ENCODE measurements at regions not wholly inside any gene's neighbourhood (a gene's known extent, or its start where the extent isn't known, plus 50 kb on each side); places are given as distances from the start of the nearest gene placed in this dataset.

- H3K4me3 ChIP-seq (ENCODE audit: low read length): no peak overlapping the region
- no peaks in the 10 kb centered on the region for H3K27me3 ChIP-seq (ENCODE audit: control insufficient read depth, insufficient read depth, low read length)
- no peak overlapping the region for H3K27ac ChIP-seq (ENCODE audit: low read depth, low read length)
- H3K9ac ChIP-seq (ENCODE audit: low read length): no peak overlapping the region
- no peaks in the 10 kb centered on the region for H3K36me3 ChIP-seq (ENCODE audit: control insufficient read depth, insufficient read depth, low read length)
- no peaks in the 10 kb centered on the region for H3K4me1 ChIP-seq (ENCODE audit: control insufficient read depth, insufficient read depth, low read length)
These were observed 1025.0 kb downstream of the ZPLD1 start for GRCh38 chr3:103459815-103460214.

GRCh38 chr3:103470498-103470897, 1035.7 kb downstream of the ZPLD1 start:
- H3K36me3 ChIP-seq (ENCODE audit: control insufficient read depth, insufficient read depth, low read length): no peaks in the 10 kb centered on the region
- no peak overlapping the region for H3K4me3 ChIP-seq (ENCODE audit: low read length)
- H3K9ac ChIP-seq (ENCODE audit: low read length): no peak overlapping the region
- no peak overlapping the region for H3K27ac ChIP-seq (ENCODE audit: low read depth, low read length)
- H3K4me1 ChIP-seq (ENCODE audit: control insufficient read depth, insufficient read depth, low read length): no peaks in the 10 kb centered on the region
- H3K27me3 ChIP-seq (ENCODE audit: control insufficient read depth, insufficient read depth, low read length): no peaks in the 10 kb centered on the region

DNA sequence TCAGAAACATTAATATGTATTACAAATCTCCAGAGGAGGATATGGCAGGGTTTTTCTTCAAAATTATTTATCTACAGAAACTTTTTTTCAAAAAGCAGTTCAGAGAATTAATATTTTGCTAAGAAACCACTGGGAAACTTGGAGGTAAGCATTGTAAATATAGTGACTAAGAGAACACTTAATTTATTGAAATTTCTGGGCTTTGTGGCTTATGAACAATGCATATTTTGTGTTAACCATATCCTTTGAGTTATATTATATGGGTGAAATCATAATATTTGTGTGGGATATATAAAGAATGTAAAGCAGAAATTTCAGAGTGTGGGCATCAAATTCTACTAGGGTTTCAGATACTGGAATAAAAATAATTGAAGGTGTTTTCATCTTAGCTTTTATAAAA, 1059.2 kb downstream of the ZPLD1 start:
- Histone ChIP-seq H3K27ac (ENCODE audit: low read depth, low read length) (no peak overlapping the region), H3K36me3 (ENCODE audit: control insufficient read depth, insufficient read depth, low read length) (no peaks in the 10 kb centered on the region), H3K4me1 (ENCODE audit: control insufficient read depth, insufficient read depth, low read length) (no peaks in the 10 kb centered on the region), H3K27me3 (ENCODE audit: control insufficient read depth, insufficient read depth, low read length) (no peaks in the 10 kb centered on the region), H3K4me3 (ENCODE audit: low read length) (no peak overlapping the region), H3K9ac (ENCODE audit: low read length) (no peak overlapping the region)

- Histone ChIP-seq H3K4me3 (ENCODE audit: low read length) (no peak overlapping the region), H3K27me3 (ENCODE audit: control insufficient read depth, insufficient read depth, low read length) (no peaks in the 10 kb centered on the region), H3K36me3 (ENCODE audit: control insufficient read depth, insufficient read depth, low read length) (no peaks in the 10 kb centered on the region), H3K27ac (ENCODE audit: low read depth, low read length) (no peak overlapping the region), H3K4me1 (ENCODE audit: control insufficient read depth, insufficient read depth, low read length) (no peaks in the 10 kb centered on the region), H3K9ac (ENCODE audit: low read length) (no peak overlapping the region)
These were observed 1059.7 kb downstream of the ZPLD1 start for GRCh38 chr3:103494512-103494911.

DNA sequence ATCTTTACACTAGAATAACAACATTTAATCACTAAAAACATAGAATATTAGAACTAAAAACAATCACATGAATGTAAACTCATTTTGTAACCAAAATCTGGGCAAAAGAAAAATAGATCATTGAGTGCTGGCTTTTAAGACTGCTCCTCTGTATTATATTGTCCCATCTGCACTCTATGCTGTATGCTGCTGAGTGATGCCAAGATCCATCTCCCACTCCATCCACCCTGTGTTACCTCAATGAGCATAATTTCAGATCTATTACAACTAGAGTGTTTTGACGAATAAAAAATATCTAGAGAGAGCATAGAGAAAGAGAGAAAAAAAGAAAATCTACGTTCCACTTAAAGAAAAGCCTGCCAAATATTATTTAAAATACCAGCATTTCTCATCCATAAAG, 1060.4 kb downstream of the ZPLD1 start:
- H3K9ac ChIP-seq (ENCODE audit: low read length): no peak overlapping the region
- H3K27ac ChIP-seq (ENCODE audit: low read depth, low read length): no peak overlapping the region
- H3K4me1 ChIP-seq (ENCODE audit: control insufficient read depth, insufficient read depth, low read length): no peaks in the 10 kb centered on the region
- no peak overlapping the region for H3K4me3 ChIP-seq (ENCODE audit: low read length)
- H3K36me3 ChIP-seq (ENCODE audit: control insufficient read depth, insufficient read depth, low read length): no peaks in the 10 kb centered on the region
- H3K27me3 ChIP-seq (ENCODE audit: control insufficient read depth, insufficient read depth, low read length): no peaks in the 10 kb centered on the region

- H3K4me3 ChIP-seq (ENCODE audit: low read length): no peak overlapping the region
- no peaks in the 10 kb centered on the region for H3K4me1 ChIP-seq (ENCODE audit: control insufficient read depth, insufficient read depth, low read length)
- H3K27me3 ChIP-seq (ENCODE audit: control insufficient read depth, insufficient read depth, low read length): no peaks in the 10 kb centered on the region
- H3K27ac ChIP-seq (ENCODE audit: low read depth, low read length): no peak overlapping the region
- H3K9ac ChIP-seq (ENCODE audit: low read length): no peak overlapping the region
- H3K36me3 ChIP-seq (ENCODE audit: control insufficient read depth, insufficient read depth, low read length): no peaks in the 10 kb centered on the region
These were observed 1064.5 kb downstream of the ZPLD1 start for GRCh38 chr3:103499132-103499900.

DNA sequence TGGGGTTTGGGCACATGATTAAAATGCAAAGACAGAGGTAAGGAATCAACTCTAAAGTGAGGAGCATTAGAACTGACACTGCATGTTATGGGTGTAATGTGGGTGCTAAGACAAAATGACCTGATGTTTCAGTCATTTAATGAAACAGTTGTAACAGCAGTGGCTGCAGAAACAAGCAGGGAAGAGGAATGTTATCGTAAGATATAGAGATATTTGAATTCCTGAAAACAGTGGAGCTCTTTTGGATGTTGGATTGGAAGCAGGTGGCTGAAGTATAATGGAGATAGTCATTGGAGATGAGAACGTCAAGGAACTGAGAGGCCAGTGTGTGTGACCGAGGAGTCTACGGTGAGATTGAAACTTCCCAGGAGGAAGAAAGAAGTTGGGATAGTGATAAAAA, 1065.2 kb downstream of the ZPLD1 start:
- Histone ChIP-seq H3K27me3 (ENCODE audit: control insufficient read depth, insufficient read depth, low read length) (no peaks in the 10 kb centered on the region), H3K27ac (ENCODE audit: low read depth, low read length) (no peak overlapping the region), H3K4me3 (ENCODE audit: low read length) (no peak overlapping the region), H3K36me3 (ENCODE audit: control insufficient read depth, insufficient read depth, low read length) (no peaks in the 10 kb centered on the region), H3K9ac (ENCODE audit: low read length) (no peak overlapping the region), H3K4me1 (ENCODE audit: control insufficient read depth, insufficient read depth, low read length) (no peaks in the 10 kb centered on the region)

DNA sequence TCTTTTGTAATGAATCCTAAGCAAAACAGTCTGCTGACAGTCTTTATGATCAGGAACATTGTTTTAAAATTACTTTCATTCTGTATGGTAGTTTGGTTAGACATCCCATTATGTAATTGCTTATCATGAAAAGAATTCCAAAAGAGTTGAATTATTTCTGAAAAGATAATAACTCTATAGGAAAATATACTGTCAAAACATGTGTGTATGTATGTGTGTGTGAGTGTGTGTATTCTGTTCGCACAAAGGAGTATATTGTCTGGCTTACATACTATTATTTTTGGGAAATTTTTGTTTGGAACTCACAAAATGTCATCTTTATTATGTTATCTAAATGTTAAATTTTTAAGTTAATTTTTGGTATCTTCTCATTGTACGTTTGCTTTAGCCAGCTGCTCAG, 1075.9 kb downstream of the ZPLD1 start:
- H3K9ac ChIP-seq (ENCODE audit: low read length): no peak overlapping the region
- H3K4me3 ChIP-seq (ENCODE audit: low read length): no peak overlapping the region
- H3K27me3 ChIP-seq (ENCODE audit: control insufficient read depth, insufficient read depth, low read length): no peaks in the 10 kb centered on the region
- H3K27ac ChIP-seq (ENCODE audit: low read depth, low read length): no peak overlapping the region
- H3K4me1 ChIP-seq (ENCODE audit: control insufficient read depth, insufficient read depth, low read length): no peaks in the 10 kb centered on the region
- no peaks in the 10 kb centered on the region for H3K36me3 ChIP-seq (ENCODE audit: control insufficient read depth, insufficient read depth, low read length)

DNA sequence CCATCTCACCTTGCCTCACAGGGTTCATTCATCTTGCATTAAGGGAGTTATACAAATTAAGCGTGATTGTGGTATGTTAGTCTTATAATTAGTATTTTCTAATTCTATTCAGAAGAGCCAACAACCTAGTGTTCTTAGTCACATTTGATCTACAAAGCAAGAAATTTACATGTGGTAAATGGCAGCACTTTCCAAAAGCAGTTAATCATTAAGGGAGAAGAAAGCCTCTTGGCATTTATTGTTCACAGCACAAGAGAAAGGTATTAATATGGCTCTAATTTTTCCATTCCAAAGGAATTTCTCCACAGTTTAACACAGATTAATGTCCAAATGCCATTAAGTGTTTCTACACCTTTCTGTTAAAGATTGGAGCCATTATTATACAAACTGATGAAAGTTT, 1077.1 kb downstream of the ZPLD1 start:
- no peaks in the 10 kb centered on the region for H3K4me1 ChIP-seq (ENCODE audit: control insufficient read depth, insufficient read depth, low read length)
- no peaks in the 10 kb centered on the region for H3K36me3 ChIP-seq (ENCODE audit: control insufficient read depth, insufficient read depth, low read length)
- no peak overlapping the region for H3K4me3 ChIP-seq (ENCODE audit: low read length)
- H3K9ac ChIP-seq (ENCODE audit: low read length): no peak overlapping the region
- no peak overlapping the region for H3K27ac ChIP-seq (ENCODE audit: low read depth, low read length)
- H3K27me3 ChIP-seq (ENCODE audit: control insufficient read depth, insufficient read depth, low read length): no peaks in the 10 kb centered on the region

GRCh38 chr3:103512595-103512994, 1077.8 kb downstream of the ZPLD1 start:
- H3K36me3 ChIP-seq (ENCODE audit: control insufficient read depth, insufficient read depth, low read length): no peaks in the 10 kb centered on the region
- no peaks in the 10 kb centered on the region for H3K27me3 ChIP-seq (ENCODE audit: control insufficient read depth, insufficient read depth, low read length)
- no peak overlapping the region for H3K9ac ChIP-seq (ENCODE audit: low read length)
- no peak overlapping the region for H3K27ac ChIP-seq (ENCODE audit: low read depth, low read length)
- H3K4me1 ChIP-seq (ENCODE audit: control insufficient read depth, insufficient read depth, low read length): no peaks in the 10 kb centered on the region
- H3K4me3 ChIP-seq (ENCODE audit: low read length): no peak overlapping the region

- Histone ChIP-seq H3K4me3 (ENCODE audit: low read length) (no peak overlapping the region), H3K27me3 (ENCODE audit: control insufficient read depth, insufficient read depth, low read length) (no peaks in the 10 kb centered on the region), H3K4me1 (ENCODE audit: control insufficient read depth, insufficient read depth, low read length) (no peaks in the 10 kb centered on the region), H3K9ac (ENCODE audit: low read length) (no peak overlapping the region), H3K27ac (ENCODE audit: low read depth, low read length) (no peak overlapping the region), H3K36me3 (ENCODE audit: control insufficient read depth, insufficient read depth, low read length) (no peaks in the 10 kb centered on the region)
These were observed 1078.2 kb downstream of the ZPLD1 start for GRCh38 chr3:103513003-103513402.

- Histone ChIP-seq H3K27ac (ENCODE audit: low read depth, low read length) (no peak overlapping the region), H3K27me3 (ENCODE audit: control insufficient read depth, insufficient read depth, low read length) (no peaks in the 10 kb centered on the region), H3K9ac (ENCODE audit: low read length) (no peak overlapping the region), H3K4me1 (ENCODE audit: control insufficient read depth, insufficient read depth, low read length) (no peaks in the 10 kb centered on the region), H3K36me3 (ENCODE audit: control insufficient read depth, insufficient read depth, low read length) (no peaks in the 10 kb centered on the region), H3K4me3 (ENCODE audit: low read length) (no peak overlapping the region)
These were observed 1080.3 kb downstream of the ZPLD1 start for GRCh38 chr3:103515116-103515515.

DNA sequence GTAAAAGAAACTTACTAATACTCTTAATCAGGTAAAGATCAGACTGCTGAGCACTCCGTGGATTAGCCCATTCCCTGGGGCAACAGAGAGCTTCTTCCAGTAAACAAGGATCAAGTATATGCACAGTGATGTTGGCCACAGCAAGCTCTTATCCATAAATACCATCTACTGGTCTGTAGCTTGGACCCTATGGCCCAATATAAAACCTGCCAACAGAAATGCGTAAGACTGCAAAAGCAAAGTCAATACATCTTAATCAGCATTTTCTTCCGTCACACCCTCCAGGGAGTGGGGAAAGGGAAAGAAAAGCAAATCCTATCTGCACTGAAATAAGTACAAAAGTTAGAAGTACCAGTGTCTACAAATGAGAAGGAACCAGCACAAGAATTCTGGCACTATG, 1082.1 kb downstream of the ZPLD1 start:
- H3K4me1 ChIP-seq (ENCODE audit: control insufficient read depth, insufficient read depth, low read length): no peaks in the 10 kb centered on the region
- H3K27ac ChIP-seq (ENCODE audit: low read depth, low read length): no peak overlapping the region
- H3K36me3 ChIP-seq (ENCODE audit: control insufficient read depth, insufficient read depth, low read length): no peaks in the 10 kb centered on the region
- H3K4me3 ChIP-seq (ENCODE audit: low read length): no peak overlapping the region
- no peaks in the 10 kb centered on the region for H3K27me3 ChIP-seq (ENCODE audit: control insufficient read depth, insufficient read depth, low read length)
- H3K9ac ChIP-seq (ENCODE audit: low read length): no peak overlapping the region

Data from rectal smooth muscle tissue (tissue), 1 donor.